HG03196 (cell line): ENCODE measurements at regions not wholly inside any gene's neighbourhood (a gene's known extent, or its start where the extent isn't known, plus 50 kb on each side); places are given as distances from the start of the nearest gene placed in this dataset.

Source experiments
- ATAC-seq: cut with Tn5 transposase; IDR thresholded peaks from one replicate; pipeline ENCODE4 v1.9.1; 2021; ENCODE audit not compliant: unreplicated experiment

DNA sequence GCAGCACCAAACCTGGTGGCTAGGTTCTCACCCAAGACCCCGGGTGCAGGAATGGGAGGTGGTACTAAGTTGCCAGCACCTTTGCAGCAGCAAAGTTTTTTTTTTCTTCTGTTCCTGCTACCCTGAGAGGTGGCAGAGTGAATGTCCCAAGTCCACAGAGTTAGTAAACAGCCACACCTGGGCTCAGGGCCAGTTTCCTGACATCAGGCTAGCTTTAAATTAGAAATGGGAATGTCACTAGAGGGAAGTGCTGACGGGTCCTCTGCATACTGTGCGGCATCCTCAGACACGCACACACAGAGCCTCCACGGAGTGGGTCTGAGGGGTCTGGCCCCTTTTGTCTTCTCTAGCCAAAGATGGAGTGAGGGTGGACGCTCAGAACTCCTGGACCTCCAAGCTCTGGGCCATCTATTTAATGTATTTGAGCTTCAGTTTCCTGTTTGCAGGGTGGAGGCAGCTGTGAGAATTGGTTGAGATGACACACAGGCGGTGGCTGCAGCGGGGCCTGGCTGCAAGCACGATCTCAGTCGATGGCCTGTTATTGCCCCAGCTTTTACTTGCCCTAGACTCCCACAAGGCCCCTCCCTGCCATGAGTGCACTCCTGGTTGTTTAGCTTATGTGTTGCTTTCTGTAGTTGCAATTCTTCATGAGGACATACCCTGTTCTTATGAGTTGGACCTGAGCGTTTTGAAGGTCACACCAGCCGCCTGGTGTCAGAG is 751.4 kb upstream of the HS6ST1 start:
- no peak for ATAC-seq

DNA sequence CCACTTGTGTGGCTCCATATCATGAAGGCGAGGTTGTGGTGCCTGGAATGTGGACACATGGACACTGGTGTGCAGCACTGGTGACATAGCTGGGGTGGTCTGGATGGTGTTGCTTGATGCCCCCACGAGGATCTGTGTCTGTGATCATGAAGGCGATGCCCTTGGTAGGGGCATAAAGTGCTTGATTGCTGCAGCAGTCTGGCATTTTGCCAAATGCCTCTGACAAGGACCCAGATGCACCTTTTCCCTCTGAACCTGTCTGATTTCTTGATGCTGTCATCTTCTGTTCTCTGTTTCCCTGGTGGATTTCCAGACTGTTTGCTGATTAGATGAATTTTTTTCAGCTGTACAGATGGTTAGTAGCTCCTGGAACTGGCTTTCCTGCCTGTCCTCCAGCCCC is 752.0 kb upstream of the HS6ST1 start:
- ATAC-seq: no peak

DNA sequence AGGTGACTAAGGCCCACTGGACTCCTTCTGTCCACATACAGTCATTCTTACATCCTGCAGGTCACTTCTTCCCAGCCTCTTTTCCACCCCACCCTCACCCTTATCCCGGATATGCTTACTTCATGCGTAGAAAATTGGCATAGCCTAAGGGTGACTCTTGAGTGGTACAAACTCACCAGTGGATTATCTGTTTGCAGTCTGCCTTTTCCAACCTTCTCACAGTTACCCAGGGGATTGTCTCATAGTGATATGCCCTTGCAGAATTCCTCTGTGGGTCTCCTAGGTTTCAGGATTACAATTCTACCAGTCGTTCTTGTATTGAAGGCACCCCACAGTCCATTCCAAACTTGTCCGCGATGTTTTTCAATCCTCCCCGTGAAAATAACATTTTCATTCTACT is 752.9 kb upstream of the HS6ST1 start:
- ATAC-seq: no peak

DNA sequence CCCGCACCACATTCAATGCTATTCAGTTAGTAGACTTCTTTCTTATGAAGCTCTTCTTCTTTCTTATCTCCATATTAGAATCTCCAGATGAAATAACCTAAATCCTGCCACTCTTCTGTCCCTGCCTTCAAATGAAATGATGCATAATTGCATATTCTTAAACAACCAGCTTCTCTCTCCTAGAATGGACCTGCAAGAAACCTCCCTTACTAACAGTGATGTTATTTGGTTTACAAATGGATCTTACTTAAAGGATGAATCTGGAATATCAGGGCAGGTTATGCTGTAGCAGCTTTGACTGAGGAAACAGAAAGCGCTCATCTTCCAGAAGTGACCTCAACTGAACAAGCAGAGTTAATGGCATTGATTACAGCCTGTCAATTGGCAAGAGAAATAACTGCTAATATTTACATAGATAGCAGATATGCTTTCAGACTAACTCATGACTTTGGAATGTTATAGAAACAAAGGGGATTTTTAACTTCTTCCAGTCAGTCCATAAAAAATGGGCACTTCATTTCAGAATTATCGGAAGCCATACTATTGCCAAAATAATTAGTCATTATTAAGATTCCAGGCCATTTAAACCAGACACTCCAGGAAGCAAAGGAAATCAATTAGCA is 755.7 kb upstream of the HS6ST1 start:
- ATAC-seq: no peak

DNA sequence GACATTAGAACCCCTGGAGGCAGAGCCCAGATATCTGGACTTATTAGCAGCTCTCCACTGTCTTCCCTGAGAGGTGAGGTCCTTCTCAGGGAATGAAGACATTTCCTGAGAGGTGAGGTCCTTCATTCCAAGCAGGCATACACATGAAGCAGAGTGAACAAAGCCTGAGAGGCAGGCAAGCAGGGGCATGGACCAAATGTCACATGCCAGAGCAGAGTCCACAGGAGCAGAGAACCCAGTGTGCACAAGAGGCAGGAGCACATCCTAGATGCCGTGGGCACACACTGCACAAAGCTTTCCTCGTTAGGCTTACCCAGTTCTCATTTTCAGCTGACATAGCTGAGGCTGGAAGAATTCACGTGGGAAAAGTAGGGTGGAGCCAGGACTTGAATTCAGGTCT is 759.9 kb upstream of the HS6ST1 start:
- no peak for ATAC-seq

DNA sequence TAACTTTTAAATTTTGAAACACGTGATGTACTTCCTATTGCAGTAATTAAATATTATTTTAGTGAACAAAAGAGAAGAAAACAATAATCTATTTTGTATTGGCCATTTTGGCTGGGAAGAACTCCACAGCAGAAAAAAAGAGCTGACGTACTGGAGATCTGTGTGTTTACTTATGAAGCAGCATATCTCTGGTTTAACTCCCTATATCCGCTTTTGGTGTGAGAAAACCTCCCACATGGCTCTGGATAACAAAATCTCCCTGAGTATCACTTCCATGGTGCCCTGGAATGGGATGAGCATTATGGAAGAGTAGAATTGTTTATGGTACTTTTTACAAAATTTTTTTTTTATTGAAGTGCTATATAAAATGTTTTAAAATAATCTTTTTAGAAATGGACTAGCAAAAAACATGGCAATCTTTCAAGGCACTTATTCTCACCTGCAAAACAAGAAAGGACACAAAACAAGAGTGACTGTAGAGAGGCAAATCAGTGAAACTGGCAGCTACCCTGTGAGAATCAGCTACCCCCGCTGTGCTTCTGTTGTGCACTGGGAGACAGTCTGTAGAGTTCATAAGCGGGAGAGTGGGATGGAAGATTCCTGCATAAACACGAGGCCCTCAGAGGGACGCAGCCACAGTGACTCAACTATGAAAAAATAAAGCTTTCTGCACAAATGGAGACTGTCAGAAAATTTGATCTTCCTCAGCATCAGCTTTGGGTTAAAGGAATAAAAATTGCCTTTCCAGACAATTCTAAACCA is 762.2 kb upstream of the HS6ST1 start:
- ATAC-seq: no peak

DNA sequence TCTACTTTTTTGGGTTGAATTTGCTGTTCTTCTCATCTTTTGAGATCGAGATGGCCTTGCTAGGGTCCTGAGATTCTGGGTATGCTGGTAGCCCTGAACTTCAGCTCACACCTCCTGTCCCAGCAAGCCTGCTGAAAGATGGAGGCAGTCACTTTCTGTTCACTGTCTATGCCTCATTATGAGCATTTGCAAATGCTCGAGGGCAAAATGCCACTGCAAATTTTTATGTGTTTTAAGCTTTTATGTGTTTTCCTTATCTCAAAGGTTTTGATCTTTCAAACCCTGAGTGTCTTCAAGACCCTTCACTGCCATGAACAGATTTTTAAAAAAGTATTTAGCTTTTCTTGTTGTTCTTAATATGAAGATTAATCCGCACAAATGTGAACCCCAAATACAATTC is 766.7 kb upstream of the HS6ST1 start:
- no peak for ATAC-seq

DNA sequence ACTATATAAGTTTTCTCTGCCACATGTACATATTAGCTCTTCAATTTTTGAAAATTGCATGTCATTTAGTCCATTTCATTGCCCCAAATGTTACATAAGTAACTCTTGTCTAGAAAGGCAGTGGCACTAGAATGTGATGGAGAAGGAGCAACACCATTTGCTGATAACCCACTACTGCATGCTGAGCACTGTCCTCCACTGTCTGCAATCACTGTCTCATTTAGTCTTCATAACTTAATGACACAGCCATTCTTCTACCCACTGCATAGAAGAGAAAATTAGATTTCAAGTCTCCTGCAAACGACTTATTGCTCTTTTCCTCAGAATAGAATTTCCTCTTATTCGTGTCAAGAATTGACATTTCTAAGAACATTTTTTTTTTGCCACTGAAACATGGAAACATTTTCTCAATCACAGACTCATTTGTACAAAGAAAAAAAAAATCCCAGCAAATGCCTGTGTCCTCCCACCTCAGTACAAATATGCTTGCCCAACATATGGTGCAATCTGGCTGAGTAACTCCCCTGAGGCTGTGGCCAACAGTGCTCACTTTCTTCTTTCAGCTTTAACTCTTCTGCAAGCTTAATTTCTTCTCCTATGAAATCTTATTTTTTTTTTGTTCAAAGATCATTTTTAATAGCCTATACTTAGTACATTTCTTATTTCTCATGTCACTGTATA is 768.6 kb upstream of the HS6ST1 start:
- no peak for ATAC-seq

DNA sequence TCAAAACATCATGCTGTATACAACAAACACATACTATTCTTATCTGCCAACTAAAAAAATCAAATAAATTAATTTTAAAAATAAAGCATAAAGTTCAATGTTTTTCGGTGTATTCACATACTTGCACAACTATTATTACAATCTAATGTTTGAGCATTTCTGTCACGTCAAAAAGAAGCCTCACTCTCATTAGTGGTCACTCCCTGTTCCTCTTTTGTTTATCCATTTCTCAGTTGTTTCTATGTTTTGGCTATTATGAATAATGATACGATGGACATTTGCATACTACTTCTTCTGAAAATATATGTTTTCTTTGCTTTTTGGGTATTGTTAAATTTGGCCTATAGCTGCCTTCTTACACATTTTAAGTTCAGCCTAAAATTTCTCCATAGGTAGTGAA is 773.0 kb upstream of the HS6ST1 start:
- no peak for ATAC-seq

DNA sequence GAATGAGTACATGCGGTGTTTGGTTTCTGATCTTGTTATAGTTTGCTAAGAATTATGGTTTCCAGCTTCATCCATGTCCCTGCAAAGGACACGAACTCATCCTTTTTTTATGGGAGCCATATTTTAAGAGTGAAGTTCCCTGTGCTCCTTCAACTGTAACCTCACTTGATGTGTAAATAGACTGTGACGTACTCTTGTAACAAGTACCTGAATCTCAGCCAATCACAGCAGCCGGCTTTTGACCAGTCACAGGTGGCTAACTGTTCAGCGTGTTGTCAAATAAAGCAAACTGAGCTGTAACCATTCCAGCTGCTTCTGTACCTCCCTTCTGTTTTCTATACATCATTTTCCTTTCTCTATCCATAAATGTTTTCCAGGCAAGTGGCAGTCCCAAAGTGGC is 774.3 kb upstream of the HS6ST1 start:
- no peak for ATAC-seq

DNA sequence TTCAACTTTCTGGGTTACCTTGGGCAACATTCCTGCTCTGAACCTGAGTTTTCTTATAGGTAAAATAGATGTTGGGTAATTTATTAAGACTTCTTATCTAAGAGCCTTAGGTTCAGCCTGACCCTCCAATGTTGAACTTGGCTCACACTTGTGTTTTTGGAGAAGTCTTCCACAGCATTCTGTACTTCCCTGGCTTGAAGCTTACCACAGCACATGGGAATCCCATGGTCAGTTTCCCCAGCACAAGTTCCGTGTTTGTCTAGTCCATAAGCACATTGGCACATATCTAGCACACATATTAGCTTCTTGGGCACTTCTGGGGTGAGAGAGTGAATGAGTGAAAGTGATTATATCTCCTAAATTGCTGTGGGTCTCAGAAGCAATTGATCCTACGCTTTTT is 782.5 kb upstream of the HS6ST1 start:
- ATAC-seq: no peak

DNA sequence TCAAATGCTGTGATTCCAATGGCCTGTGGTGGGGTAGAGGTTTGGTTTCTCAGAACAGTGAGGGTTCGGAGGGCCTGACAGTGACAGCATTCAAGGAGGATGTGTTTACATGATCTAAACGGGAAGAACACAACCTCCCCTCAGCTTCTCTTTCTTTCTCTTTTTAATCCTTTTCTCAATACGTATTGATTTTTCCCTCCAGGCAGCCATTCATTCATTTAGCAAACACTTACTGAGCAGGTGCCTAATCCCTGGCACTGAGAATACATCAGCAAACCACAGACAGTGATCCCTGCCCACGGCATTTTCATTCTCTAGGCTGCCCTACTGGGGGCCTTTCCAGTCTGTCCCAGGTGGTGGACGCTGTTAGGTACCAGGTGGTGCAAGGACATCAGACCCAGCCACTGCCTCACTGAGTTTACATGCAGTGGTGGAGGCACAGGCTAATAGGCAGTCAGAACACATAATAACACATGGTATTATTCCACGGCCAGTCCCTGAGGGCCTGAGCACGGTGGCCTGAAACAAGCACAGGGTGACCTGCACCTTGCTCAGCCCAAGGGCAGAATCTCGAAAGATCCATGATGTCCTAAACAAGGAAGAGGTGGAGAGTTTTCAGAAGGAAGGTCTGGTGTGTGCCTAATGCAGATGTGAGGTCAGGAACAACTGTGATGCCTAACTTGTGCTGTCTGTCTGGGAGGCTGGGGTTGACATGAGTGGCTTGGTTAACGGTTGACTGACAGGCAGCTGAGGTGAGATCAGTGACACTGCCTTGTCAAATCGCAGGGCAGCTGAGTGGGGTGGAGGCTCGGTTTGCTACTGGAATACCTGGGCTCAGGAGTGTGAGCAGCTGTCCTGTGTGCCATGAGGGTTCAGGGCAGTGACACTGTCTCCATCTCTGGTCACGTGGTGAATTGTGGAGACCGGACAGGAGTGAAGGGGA is 785.5 kb upstream of the HS6ST1 start:
- no peak for ATAC-seq

DNA sequence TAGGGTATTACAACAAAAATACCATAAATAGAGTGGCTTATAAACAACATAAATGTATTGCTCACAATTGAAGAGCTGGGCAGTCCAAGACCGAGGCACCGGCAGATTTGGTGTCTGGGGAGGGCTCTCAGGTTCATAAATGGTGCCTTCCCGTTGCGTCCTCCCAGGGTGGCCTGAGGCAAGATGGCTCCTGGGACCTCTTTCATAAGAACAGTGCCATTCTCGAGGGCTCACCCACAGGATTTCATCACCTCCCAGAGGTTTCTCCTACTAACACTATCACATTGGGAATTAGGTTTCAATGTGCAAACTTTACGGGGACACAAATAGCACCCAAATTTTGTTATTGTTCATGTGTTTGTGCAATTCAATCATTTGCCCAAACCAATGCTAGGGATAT is 793.5 kb upstream of the HS6ST1 start:
- ATAC-seq: no peak

DNA sequence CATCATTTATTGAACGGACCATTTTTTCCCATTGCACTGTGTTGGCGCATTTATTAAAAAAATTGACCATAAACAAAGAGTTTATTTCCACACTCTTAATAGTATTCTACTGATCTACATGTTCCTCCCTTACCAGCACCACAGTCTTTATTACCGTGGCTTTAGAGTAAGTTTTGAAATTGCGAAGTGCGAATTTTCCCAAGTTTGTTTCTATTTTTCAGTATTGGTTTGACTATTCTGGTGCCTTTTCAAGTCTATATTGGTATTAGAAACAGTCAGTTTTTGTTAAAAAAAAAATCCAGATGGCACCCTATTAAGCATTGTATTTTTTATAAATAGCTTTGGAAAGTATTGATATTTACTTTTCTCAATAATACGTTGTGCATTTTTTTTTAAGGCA is 795.1 kb upstream of the HS6ST1 start:
- ATAC-seq: no peak

DNA sequence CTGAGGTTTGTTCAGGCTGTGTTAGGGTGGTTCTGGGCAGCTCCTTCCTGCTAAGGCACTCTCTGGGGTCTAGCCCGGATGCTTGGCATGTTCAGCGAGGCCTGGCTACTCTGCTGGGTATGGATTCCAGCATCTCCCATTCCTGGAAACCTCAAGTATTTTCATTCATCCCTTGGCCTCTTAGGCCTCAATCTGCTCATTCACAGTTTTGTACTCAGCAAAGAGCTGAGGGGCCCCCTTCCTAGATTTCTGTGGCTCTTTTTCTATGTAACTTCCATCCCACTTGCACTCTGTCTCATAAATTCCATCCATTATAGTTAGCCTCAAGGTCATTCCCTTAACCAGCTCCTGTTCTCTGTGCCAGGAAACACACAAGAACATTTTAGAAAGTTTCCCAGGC is 798.8 kb upstream of the HS6ST1 start:
- ATAC-seq: no peak

DNA sequence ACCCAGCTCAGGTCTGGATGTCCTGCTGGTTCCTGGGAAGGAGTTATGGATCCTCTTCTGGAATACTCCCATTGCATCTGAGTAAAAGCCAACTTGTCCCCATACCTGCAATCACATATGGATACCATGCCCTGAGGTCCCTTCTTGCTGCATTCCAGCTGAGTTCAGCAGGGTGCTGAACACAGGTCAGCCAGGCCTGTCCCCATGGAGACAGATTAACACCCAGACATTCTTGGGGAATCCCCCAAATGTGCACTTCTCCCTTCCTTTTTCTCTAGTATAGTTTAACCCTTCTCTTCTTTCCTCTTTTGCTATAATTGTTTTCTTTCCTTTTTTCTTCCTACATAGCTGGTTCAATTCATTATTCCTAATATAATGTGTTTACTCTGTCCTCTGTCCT is 799.6 kb upstream of the HS6ST1 start:
- ATAC-seq: no peak

DNA sequence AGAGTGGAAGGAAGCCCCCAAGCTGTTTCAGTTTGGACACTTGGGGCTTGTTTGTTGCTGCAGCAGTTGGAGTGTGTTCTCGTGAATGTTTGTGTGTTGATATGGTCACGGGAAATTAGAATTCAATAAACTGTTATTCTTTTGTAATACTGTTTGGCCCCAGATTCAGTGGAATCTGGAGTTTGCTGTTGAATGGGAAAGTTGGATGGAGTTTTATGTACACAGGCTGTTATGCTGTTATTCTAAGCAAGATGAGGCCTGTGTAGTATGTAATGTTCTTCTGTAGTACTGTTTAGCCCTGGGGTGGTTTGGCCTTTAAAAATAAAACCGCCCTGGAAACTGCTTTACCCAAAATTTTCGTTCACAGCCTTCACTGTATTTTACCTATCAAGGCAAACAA is 810.4 kb upstream of the HS6ST1 start:
- ATAC-seq: no peak

DNA sequence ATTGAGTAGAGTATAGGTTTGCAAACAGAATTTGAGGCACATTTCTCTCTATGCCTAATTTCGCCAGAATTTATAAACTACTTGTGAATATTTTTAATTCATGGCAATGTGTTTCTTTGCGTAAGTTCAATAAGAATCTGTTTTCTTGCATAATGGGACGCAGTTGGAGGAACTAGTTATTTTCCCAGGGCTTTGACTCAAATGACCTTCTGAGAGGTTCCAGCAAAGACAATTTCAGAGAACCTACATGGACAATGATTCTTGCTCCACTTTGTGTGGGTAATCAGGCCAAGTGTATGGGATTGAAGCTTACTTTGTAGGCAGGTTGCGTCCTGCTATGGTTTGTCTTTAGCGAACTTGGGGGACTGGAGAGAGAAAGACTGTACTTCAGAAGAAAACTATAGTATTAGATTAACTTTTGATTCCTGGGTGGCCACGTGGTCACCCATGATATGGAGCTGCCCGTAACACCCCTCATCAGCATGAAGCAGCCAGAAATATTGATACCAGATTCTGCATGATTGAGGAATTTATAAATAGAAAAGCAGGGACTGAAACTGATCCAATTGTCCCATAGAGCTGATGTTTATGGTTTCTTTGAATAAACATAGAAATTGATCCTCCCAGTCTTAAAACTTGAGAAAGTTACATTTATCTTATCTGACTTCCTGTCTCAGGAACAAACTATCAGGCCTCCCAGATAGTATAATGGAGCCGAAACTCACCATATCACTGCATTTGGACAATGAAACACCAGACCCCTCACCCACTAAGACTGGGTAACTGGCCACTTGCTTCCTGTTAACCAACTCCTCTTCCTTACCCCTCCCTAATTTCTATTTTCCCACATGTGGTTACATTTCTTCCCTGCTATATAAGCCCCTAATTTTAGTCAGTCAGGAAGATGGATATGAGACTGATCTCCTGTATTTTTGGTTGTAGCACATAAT is 815.3 kb upstream of the HS6ST1 start:
- no peak for ATAC-seq

DNA sequence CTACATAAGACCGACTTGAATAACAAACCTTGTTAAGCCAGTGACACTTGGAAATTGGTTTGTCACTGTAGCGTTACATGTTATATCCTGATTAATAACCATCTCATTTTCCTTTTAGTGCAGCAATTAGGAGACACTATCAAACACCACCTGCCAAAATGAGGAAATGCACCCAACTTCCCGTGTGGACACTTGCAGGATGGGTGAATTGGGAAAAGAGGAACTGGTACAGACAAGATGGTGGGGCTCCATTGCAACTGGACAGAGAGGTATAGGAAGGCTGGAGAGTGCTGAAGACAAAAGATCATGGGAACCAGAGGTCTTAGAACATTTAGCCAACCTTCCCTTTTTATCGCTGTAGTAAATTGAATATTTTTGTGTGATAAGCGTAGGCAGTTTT is 816.3 kb upstream of the HS6ST1 start:
- no peak for ATAC-seq

DNA sequence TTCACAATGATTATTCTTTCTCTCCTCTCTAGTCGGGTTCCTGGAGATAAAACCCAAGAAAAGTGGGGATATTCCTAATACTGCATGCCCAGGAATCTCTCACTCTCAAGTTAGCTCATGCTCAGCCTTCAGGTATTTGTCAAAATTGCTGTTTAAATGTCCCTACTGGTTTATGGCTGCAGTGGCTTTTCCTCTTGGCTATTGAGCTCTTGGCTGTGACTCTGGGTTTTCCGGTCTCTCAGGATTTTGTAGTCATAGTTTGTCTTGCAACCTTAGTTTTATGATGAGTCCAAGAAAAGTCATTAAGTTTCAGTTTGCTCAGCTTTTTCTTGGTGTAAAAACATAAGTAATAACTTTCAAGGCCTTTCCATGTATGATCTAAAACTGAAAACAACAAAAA is 820.7 kb upstream of the HS6ST1 start:
- ATAC-seq: no peak
